ENCODE measurements at regions not wholly inside any gene's neighbourhood (a gene's known extent, or its start where the extent isn't known, plus 50 kb on each side); places are given as distances from the start of the nearest gene placed in this dataset.

GRCh38 chr1:177338376-177338775, 167.6 kb downstream of the BRINP2 start:
- DNase-seq (ENCODE audit: low spot score) = no peak
- TF ChIP-seq, protein P1, sequence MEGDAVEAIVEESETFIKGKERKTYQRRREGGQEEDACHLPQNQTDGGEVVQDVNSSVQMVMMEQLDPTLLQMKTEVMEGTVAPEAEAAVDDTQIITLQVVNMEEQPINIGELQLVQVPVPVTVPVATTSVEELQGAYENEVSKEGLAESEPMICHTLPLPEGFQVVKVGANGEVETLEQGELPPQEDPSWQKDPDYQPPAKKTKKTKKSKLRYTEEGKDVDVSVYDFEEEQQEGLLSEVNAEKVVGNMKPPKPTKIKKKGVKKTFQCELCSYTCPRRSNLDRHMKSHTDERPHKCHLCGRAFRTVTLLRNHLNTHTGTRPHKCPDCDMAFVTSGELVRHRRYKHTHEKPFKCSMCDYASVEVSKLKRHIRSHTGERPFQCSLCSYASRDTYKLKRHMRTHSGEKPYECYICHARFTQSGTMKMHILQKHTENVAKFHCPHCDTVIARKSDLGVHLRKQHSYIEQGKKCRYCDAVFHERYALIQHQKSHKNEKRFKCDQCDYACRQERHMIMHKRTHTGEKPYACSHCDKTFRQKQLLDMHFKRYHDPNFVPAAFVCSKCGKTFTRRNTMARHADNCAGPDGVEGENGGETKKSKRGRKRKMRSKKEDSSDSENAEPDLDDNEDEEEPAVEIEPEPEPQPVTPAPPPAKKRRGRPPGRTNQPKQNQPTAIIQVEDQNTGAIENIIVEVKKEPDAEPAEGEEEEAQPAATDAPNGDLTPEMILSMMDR (IDR thresholded peaks at IDR 0.05; ENCODE audit: extremely low read depth, missing control alignments) = no peak

GRCh38 chr1:177334903-177335302, 164.1 kb downstream of the BRINP2 start:
- TF ChIP-seq, protein P1 (IDR thresholded peaks at IDR 0.05; ENCODE audit: extremely low read depth, missing control alignments) = no peak
- DNase-seq (ENCODE audit: low spot score) = no peak

DNA sequence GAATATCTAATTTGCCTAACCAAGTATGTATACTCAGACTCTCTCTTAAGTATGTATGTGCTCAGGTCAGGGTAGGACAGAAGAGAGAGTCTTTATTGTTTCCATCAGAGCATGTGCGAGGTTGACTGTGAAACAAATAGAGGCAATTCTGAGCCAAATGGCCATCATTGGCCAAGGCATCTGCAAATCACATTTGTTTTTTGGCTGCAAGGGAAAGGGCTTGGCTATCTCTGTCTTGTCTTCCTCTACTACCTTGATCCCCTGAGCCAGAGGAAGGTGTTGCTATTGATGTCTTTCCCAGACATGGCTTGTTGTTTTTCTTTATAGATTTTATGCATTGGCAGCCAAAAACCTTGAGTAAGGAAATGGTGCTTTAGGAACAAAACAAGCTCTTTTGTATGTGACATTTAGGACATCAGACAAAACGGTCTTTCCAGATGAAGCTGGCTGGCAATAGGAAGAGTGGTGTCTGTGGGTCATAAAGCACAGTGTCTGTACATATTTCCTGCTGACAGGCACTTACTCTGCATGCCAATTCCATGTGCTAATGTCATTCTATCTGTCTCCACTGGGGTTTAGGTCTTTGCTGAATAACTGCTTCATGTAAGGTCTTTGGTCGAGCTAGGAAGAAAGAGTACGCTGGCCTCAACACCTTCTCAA, 163.3 kb downstream of the BRINP2 start:
- no peak for DNase-seq (ENCODE audit: low spot score)
- TF ChIP-seq, protein P1 (IDR thresholded peaks at IDR 0.05; ENCODE audit: extremely low read depth, missing control alignments) = no peak
